ENCODE measurements at regions not wholly inside any gene's neighbourhood (a gene's known extent, or its start where the extent isn't known, plus 50 kb on each side); places are given as distances from the start of the nearest gene placed in this dataset.

- TF ChIP-seq CTCF (conservative IDR thresholded peaks at IDR 0.05; ENCODE audit: low read length), result no peak
- no peak for DNase-seq (ENCODE audit: low read depth)
- H3K4me3 ChIP-seq (ENCODE audit: low read length), result no peak overlapping the region
Measured at GRCh38 chr4:30265716-30266115, 454.5 kb upstream of the PCDH7 start.

- TF ChIP-seq CTCF (conservative IDR thresholded peaks at IDR 0.05; ENCODE audit: low read length), result no peak
Measured at GRCh38 chr4:30268370-30268769, 451.8 kb upstream of the PCDH7 start.

GRCh38 chr4:30269850-30270249 is 450.3 kb upstream of the PCDH7 start:
- no peak for DNase-seq (ENCODE audit: low read depth)
- no peak for TF ChIP-seq CTCF (conservative IDR thresholded peaks at IDR 0.05; ENCODE audit: low read length)
- no peak overlapping the region for H3K4me3 ChIP-seq (ENCODE audit: low read length)

More at GRCh38 chr4:30268370-30268769, 451.8 kb upstream of the PCDH7 start:
- no peak overlapping the region for H3K4me3 ChIP-seq (ENCODE audit: low read length)
- no peak for DNase-seq (ENCODE audit: low read depth)

GRCh38 chr4:30281986-30282385 is 438.2 kb upstream of the PCDH7 start:
- no peak overlapping the region for H3K4me3 ChIP-seq (ENCODE audit: low read length)
- no peak for DNase-seq (ENCODE audit: low read depth)
- TF ChIP-seq CTCF (conservative IDR thresholded peaks at IDR 0.05; ENCODE audit: low read length), result no peak

- no peak for DNase-seq (ENCODE audit: low read depth)
- H3K4me3 ChIP-seq (ENCODE audit: low read length), result no peak overlapping the region
- TF ChIP-seq CTCF (conservative IDR thresholded peaks at IDR 0.05; ENCODE audit: low read length), result no peak
Measured at GRCh38 chr4:30283336-30283735, 436.8 kb upstream of the PCDH7 start.

GRCh38 chr4:30294295-30294694 is 425.9 kb upstream of the PCDH7 start:
- TF ChIP-seq CTCF (conservative IDR thresholded peaks at IDR 0.05; ENCODE audit: low read length), result no peak
- H3K4me3 ChIP-seq (ENCODE audit: low read length), result no peak overlapping the region
- no peak for DNase-seq (ENCODE audit: low read depth)

- no peak for DNase-seq (ENCODE audit: low read depth)
- no peak overlapping the region for H3K4me3 ChIP-seq (ENCODE audit: low read length)
- no peak for TF ChIP-seq CTCF (conservative IDR thresholded peaks at IDR 0.05; ENCODE audit: low read length)
Measured at GRCh38 chr4:30295652-30296051, 424.5 kb upstream of the PCDH7 start.

All from AG10803 (cell line).